ENCODE measurements at regions not wholly inside any gene's neighbourhood (a gene's known extent, or its start where the extent isn't known, plus 50 kb on each side); places are given as distances from the start of the nearest gene placed in this dataset.
"Not testable (repeated sequence)": the region's sequence is repeated elsewhere in the genome, so short reads cannot be mapped to it uniquely, and the experiment has no call there.

GRCh38 chr1:121036792-121037191 lies 147.2 kb downstream of the PPIAL4A start:
- TF ChIP-seq CTCF (conservative IDR thresholded peaks at IDR 0.05 in 1 of 2, IDR thresholded peaks at IDR 0.05 in 1 of 2; ENCODE audit: extremely low read depth in 1 of 2, insufficient read depth in 1 of 2, low read depth in 1 of 2, low read length in 2 of 2); EZH2 (IDR thresholded peaks at IDR 0.05; ENCODE audit: borderline replicate concordance, low read length): not testable (repeated sequence)

Measured in mammary epithelial cell (primary cell).